OCI-LY3 (cell line): ENCODE measurements at regions not wholly inside any gene's neighbourhood (a gene's known extent, or its start where the extent isn't known, plus 50 kb on each side); places are given as distances from the start of the nearest gene placed in this dataset.

Experiments
- CTCF ChIP-seq: fragments of 200-600, 300-600 bp; sonication (generic); IDR thresholded peaks from 2 replicates; pipeline ENCODE4 v1.5.1; 2014; ENCODE audit warnings: antibody characterized with exemption, low read length, low read depth
- EZH2phosphoT487 ChIP-seq: fragments of 200-600 bp; shearing (Covaris generic); IDR thresholded peaks from 2 replicates; pipeline ENCODE4 v1.6.1; 2018; ENCODE audit warnings: antibody characterized with exemption, mixed run types, low read depth

DNA sequence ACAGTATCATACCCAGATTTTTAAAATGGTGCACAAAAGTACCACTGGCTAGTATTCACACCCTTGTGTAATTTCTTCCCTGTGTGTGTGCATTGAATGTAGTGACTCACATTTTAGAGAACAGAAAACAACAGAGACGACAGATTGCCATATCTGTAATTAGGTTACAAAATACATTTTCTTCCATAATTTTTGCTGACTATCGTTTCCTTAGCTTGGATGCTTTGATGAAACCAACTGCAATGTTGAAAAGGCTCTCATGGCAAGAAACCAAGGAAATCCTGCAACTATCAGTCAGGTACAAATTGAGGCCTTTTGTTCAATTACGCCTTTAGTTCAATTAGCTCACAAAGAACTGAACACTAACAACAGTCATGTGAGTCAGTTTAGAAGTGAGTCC lies 484.4 kb downstream of the ZNF804A start:
- TF ChIP-seq CTCF (no peak), EZH2phosphoT487 (no peak)
